IPS DF 19.7 (cell line): ENCODE measurements at regions not wholly inside any gene's neighbourhood (a gene's known extent, or its start where the extent isn't known, plus 50 kb on each side); places are given as distances from the start of the nearest gene placed in this dataset.

ENCODE experiments used
- DNase-seq: peaks from one replicate; pipeline ENCODE4 v3.0.0-alpha.2; 2013; ENCODE audit warnings: low read depth, low spot score

- DNase-seq, result no peak
Measured at GRCh38 chr11:33646629-33647028, 54.0 kb downstream of the C11orf91 start.

- DNase-seq, result no peak
Measured at GRCh38 chr11:33646168-33646567, 54.5 kb downstream of the C11orf91 start.

GRCh38 chr11:33645686-33646085 lies 54.9 kb downstream of the C11orf91 start:
- no peak for DNase-seq

GRCh38 chr11:33643167-33643824 lies 57.3 kb downstream of the C11orf91 start:
- no peak for DNase-seq

- DNase-seq, result no peak
Measured at GRCh38 chr11:33642461-33643166, 58.0 kb downstream of the C11orf91 start.

GRCh38 chr11:33640730-33641371 lies 59.8 kb downstream of the C11orf91 start:
- no peak for DNase-seq

GRCh38 chr11:33638608-33639007 lies 62.0 kb downstream of the C11orf91 start:
- no peak for DNase-seq

GRCh38 chr11:33636104-33636503 lies 64.5 kb downstream of the C11orf91 start:
- no peak for DNase-seq

- DNase-seq, result no peak
Measured at GRCh38 chr11:33635161-33635560, 65.5 kb downstream of the C11orf91 start.

- DNase-seq, result no peak
Measured at GRCh38 chr11:33634291-33634834, 66.3 kb downstream of the C11orf91 start.

GRCh38 chr11:33633251-33634003 lies 67.2 kb downstream of the C11orf91 start:
- DNase-seq, result no peak

- DNase-seq, result no peak
Measured at GRCh38 chr11:33631749-33632091, 68.9 kb downstream of the C11orf91 start.

GRCh38 chr11:33630936-33631748 lies 69.5 kb downstream of the C11orf91 start:
- DNase-seq, result no peak

GRCh38 chr11:33624083-33624482 lies 76.5 kb downstream of the C11orf91 start:
- DNase-seq, result no peak

- DNase-seq, result no peak
Measured at GRCh38 chr11:33622806-33623205, 77.8 kb downstream of the C11orf91 start.

- DNase-seq, result no peak
Measured at GRCh38 chr11:33622186-33622585, 78.4 kb downstream of the C11orf91 start.

GRCh38 chr11:33620423-33621171 lies 80.0 kb downstream of the C11orf91 start:
- DNase-seq, result no peak

GRCh38 chr11:33618956-33619355 lies 81.7 kb downstream of the C11orf91 start:
- no peak for DNase-seq

GRCh38 chr11:33618351-33618710 lies 82.3 kb downstream of the C11orf91 start:
- no peak for DNase-seq

- no peak for DNase-seq
Measured at GRCh38 chr11:33617672-33618350, 82.8 kb downstream of the C11orf91 start.
